Activated gamma-delta T cell treated with anti-CD3 and anti-CD28 coated beads, Interleukin-2, amount 50 U/mL, for 16 hours (primary cell): ENCODE measurements at regions not wholly inside any gene's neighbourhood (a gene's known extent, or its start where the extent isn't known, plus 50 kb on each side); places are given as distances from the start of the nearest gene placed in this dataset.
"Not testable (repeated sequence)": the region's sequence is repeated elsewhere in the genome, so short reads cannot be mapped to it uniquely, and the experiment has no call there.

ENCODE experiments used
- DNase-seq: peaks from one replicate; pipeline ENCODE4 v3.0.0-alpha.2; 2020; ENCODE audit warnings: low read depth

- no peak for DNase-seq
Measured at GRCh38 chr3:70486414-70487017, 174.1 kb upstream of the MDFIC2 start.

GRCh38 chr3:70476174-70476573 is 163.7 kb upstream of the MDFIC2 start:
- DNase-seq, result no peak

- no peak for DNase-seq
Measured at GRCh38 chr3:70471464-70472342, 159.3 kb upstream of the MDFIC2 start.

- no peak for DNase-seq
Measured at GRCh38 chr3:70466096-70466495, 153.7 kb upstream of the MDFIC2 start.

- no peak for DNase-seq
Measured at GRCh38 chr3:70464876-70465275, 152.4 kb upstream of the MDFIC2 start.

GRCh38 chr3:70464465-70464864 is 152.0 kb upstream of the MDFIC2 start:
- DNase-seq, result no peak

- DNase-seq, result not testable (repeated sequence)
Measured at GRCh38 chr3:70450220-70450619, 137.8 kb upstream of the MDFIC2 start.

GRCh38 chr3:70435422-70435821 is 123.0 kb upstream of the MDFIC2 start:
- DNase-seq, result not testable (repeated sequence)

GRCh38 chr3:70433091-70433490 is 120.7 kb upstream of the MDFIC2 start:
- DNase-seq, result no peak

- DNase-seq, result no peak
Measured at GRCh38 chr3:70431911-70432310, 119.5 kb upstream of the MDFIC2 start.

GRCh38 chr3:70426071-70426470 is 113.6 kb upstream of the MDFIC2 start:
- no peak for DNase-seq

GRCh38 chr3:70421506-70421905 is 109.1 kb upstream of the MDFIC2 start:
- DNase-seq, result no peak

- no peak for DNase-seq
Measured at GRCh38 chr3:70409018-70409417, 96.6 kb upstream of the MDFIC2 start.

GRCh38 chr3:70400194-70400593 is 87.8 kb upstream of the MDFIC2 start:
- DNase-seq, result no peak

GRCh38 chr3:70393881-70394612 is 81.6 kb upstream of the MDFIC2 start:
- no peak for DNase-seq

GRCh38 chr3:70392227-70392626 is 79.8 kb upstream of the MDFIC2 start:
- DNase-seq, result no peak

GRCh38 chr3:70387889-70388288 is 75.5 kb upstream of the MDFIC2 start:
- DNase-seq, result no peak

GRCh38 chr3:70386846-70387245 is 74.4 kb upstream of the MDFIC2 start:
- DNase-seq, result no peak

GRCh38 chr3:70386043-70386442 is 73.6 kb upstream of the MDFIC2 start:
- no peak for DNase-seq

GRCh38 chr3:70383360-70383831 is 71.0 kb upstream of the MDFIC2 start:
- no peak for DNase-seq

GRCh38 chr3:70374179-70374578 is 61.7 kb upstream of the MDFIC2 start:
- DNase-seq, result no peak
